GM06990 (cell line): ENCODE measurements at regions not wholly inside any gene's neighbourhood (a gene's known extent, or its start where the extent isn't known, plus 50 kb on each side); places are given as distances from the start of the nearest gene placed in this dataset.

Experiments used
- DNase-seq: peaks from one replicate; pipeline ENCODE4 v3.0.0-alpha.2; 2011; ENCODE audit not compliant: insufficient read length; ENCODE audit errors: extremely low read depth
- H3K27me3 ChIP-seq: replicated peaks from 2 replicates; pipeline ENCODE4 v1.6.0; 2011; ENCODE audit warnings: low read length; ENCODE audit not compliant: control insufficient read depth, insufficient read depth
- H3K36me3 ChIP-seq: 2 replicates; pipeline ENCODE4 v1.5.1; 2011; ENCODE audit warnings: low read length; ENCODE audit not compliant: control insufficient read depth, insufficient read depth
- H3K4me3 ChIP-seq: replicated peaks from 2 replicates; pipeline ENCODE4 v1.5.1; 2011; ENCODE audit warnings: low read depth, mild to moderate bottlenecking, control low read depth, low read length
- TF ChIP-seq, protein P1 (sequence below): IDR thresholded peaks from 2 replicates; pipeline ENCODE4 v1.5.1; 2011; ENCODE audit warnings: low read length, control low read depth, mild to moderate bottlenecking, inconsistent platforms; ENCODE audit not compliant: insufficient read depth, poor library complexity, severe bottlenecking

DNA sequence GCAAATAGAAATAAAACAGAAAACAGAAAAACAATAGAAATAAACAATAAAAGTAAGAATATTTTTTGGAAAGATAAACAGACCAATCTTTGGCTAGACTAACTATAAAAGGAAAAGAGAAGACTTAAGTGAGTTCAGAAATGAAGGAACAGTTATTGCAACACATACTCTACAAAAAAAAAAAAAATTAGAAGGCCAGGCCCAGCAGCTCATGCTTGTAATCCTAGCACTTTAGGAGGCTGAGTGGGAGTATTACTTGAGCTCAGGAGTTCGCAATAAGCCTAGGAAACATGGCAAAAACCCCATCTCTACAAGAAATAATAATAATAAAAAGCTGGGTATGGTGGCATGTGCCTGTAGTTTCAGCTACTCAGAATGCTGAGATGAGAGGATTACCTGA is 336.7 kb downstream of the DTHD1 start:
- DNase-seq: no peak
- no peaks in the 10 kb centered on the region for H3K36me3 ChIP-seq
- TF ChIP-seq, protein P1, sequence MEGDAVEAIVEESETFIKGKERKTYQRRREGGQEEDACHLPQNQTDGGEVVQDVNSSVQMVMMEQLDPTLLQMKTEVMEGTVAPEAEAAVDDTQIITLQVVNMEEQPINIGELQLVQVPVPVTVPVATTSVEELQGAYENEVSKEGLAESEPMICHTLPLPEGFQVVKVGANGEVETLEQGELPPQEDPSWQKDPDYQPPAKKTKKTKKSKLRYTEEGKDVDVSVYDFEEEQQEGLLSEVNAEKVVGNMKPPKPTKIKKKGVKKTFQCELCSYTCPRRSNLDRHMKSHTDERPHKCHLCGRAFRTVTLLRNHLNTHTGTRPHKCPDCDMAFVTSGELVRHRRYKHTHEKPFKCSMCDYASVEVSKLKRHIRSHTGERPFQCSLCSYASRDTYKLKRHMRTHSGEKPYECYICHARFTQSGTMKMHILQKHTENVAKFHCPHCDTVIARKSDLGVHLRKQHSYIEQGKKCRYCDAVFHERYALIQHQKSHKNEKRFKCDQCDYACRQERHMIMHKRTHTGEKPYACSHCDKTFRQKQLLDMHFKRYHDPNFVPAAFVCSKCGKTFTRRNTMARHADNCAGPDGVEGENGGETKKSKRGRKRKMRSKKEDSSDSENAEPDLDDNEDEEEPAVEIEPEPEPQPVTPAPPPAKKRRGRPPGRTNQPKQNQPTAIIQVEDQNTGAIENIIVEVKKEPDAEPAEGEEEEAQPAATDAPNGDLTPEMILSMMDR: no peak
- no peaks in the 10 kb centered on the region for H3K27me3 ChIP-seq
- H3K4me3 ChIP-seq: no peak overlapping the region

DNA sequence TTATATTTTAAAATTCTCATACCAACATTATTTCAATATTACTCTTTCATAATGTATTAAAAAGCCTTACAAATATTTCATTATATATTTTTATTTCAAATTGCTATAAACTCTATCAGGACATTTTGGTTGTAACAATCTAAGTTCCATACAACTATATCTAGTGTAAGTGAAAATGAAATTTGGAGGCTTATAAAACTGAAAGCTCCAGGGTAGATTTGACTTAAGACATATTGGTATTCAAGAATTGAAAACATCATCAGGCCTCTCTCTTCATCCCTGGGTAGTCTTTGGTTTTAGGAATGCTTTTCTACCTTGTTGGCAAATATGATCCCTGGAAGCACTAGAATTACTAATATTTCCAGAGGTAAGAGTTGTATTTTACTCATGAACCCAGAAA is 342.6 kb downstream of the DTHD1 start:
- no peaks in the 10 kb centered on the region for H3K36me3 ChIP-seq
- DNase-seq: no peak
- H3K27me3 ChIP-seq: no peaks in the 10 kb centered on the region
- TF ChIP-seq, protein P1: no peak
- no peak overlapping the region for H3K4me3 ChIP-seq

DNA sequence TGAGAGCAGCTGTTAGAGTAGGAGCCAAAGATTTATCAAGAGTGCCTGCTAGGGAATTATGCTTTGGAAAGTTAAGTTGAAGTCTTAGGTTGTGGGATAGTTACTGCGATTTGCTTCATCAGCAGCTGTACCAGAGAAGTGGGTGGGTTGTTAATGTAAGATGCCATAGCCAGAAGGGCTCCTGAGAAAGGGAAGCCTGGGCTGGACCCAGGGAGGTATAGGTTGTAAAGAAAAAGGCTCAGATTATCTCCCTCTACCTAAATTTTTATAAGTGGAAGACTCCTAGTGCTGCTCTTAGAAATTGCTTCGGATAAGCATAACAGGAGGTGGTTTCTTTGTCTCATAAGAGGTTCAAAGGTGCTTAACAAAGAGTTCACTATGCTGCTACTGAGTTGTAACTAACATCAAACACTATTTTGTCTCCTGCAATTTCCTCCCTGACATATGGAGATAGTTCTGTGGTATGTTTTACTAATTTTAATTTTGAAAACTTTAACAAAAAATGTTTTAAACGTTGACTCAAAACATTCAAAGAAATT is 356.9 kb downstream of the DTHD1 start:
- TF ChIP-seq, protein P1: no peak
- no peaks in the 10 kb centered on the region for H3K36me3 ChIP-seq
- no peaks in the 10 kb centered on the region for H3K27me3 ChIP-seq
- no peak overlapping the region for H3K4me3 ChIP-seq
- no peak for DNase-seq

DNA sequence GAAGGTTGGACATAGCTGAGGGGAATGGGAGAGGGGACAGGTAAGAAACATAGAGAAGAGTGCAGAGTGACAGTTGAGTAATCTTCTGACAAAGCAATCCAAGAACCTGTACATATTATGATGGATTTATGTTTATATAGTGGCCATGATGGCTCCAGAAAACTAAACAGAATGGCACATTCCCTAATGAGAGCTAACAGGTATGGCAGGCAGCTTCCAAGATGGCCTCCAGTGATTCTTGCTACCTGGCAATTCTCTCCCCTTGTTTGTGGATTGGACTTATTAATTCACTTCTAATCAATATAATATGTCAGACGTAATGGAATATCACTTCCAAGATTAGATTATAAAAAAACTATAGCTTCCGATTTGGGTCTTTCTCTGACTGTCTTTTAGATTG is 359.5 kb downstream of the DTHD1 start:
- TF ChIP-seq, protein P1: no peak
- no peak overlapping the region for H3K4me3 ChIP-seq
- no peak for DNase-seq

DNA sequence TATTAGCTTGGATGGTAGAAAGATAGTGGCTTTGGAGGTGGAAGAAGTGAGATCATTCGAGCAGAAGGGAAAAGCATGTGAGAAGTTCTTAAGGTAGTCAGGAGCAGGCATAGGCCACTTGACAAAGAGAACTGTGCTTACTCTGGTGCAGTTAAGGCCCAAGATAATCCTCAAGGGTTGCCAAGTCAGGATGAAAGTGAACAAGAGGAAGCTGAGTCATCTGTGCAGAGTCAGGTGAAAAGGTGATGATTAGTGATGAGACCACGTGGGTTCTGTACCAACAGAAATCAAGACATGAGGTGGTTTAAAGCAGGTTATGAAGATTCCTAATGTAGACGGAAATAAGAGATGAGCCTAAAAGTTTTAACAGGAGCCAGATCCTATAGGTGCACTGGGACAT is 369.8 kb downstream of the DTHD1 start:
- DNase-seq: peak; percentile 74
- Histone ChIP-seq H3K36me3 (no peaks in the 10 kb centered on the region), H3K4me3 (no peak overlapping the region), H3K27me3 (no peaks in the 10 kb centered on the region)
- TF ChIP-seq, protein P1: no peak

More for the DNA sequence above, 359.5 kb downstream of the DTHD1 start:
- Histone ChIP-seq H3K27me3 (no peaks in the 10 kb centered on the region), H3K36me3 (no peaks in the 10 kb centered on the region)

DNA sequence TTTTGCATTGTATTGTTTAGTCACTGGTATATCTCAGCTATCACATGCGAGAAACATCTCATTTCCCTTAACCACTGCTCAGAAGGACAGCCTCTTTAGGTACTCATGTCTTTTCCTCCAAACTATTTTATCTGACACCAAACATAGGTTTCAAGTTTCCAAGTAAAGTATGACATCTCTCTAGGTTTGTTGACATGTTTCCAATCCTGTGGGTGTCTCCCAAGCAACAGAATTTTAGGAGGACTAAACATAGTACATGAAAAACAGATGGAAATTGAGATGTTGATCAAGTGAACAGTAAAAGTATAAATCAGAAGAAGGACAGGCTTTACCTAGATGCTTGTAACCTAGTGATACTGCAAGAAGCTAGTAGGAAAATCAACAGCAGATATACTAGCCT is 371.4 kb downstream of the DTHD1 start:
- Histone ChIP-seq H3K36me3 (no peaks in the 10 kb centered on the region), H3K27me3 (no peaks in the 10 kb centered on the region), H3K4me3 (no peak overlapping the region)
- TF ChIP-seq, protein P1: no peak
- no peak for DNase-seq
